Suprapubic skin (tissue), 4 donors: ENCODE measurements at regions not wholly inside any gene's neighbourhood (a gene's known extent, or its start where the extent isn't known, plus 50 kb on each side); places are given as distances from the start of the nearest gene placed in this dataset.

Experiments used
- DNase-seq, 2 donors: peaks; one replicate each; pipeline ENCODE4 v3.0.0-alpha.2; 2019; ENCODE audit warnings: low spot score in 2 of 2
- H3K27ac ChIP-seq: fragments of 200-600 bp; sonication (generic); one replicate; pipeline ENCODE4 v1.5.1; 2019
- H3K27me3 ChIP-seq: fragments of 200-600 bp; sonication (generic); one replicate; pipeline ENCODE4 v1.5.1; 2019
- H3K36me3 ChIP-seq: fragments of 200-600 bp; sonication (generic); one replicate; pipeline ENCODE4 v1.5.1; 2019
- H3K4me1 ChIP-seq: fragments of 200-600 bp; sonication (generic); one replicate; pipeline ENCODE4 v1.5.1; 2019
- H3K4me3 ChIP-seq: fragments of 200-600 bp; sonication (generic); one replicate; pipeline ENCODE4 v1.5.1; 2019; ENCODE audit warnings: mild to moderate bottlenecking
- H3K9me3 ChIP-seq: fragments of 200-600 bp; sonication (generic); one replicate; pipeline ENCODE4 v1.5.1; 2019
- CTCF ChIP-seq, 2 donors: fragments of 200-600 bp in 1 of 2; fragments of 450-650 bp in 1 of 2; sonication (generic) in 1 of 2; IDR thresholded peaks; one replicate each; pipeline ENCODE4 v1.5.1; 2016 to 2019; ENCODE audit warnings: antibody characterized with exemption in 2 of 2, mild to moderate bottlenecking in 1 of 2, moderate library complexity in 1 of 2
- EP300 ChIP-seq: sonication (generic); formaldehyde crosslinking; IDR thresholded peaks from one replicate; pipeline ENCODE4 v1.6.1; 2017; ENCODE audit warnings: antibody characterized with exemption
- POLR2A ChIP-seq, 2 donors: fragments of 450-650 bp; IDR thresholded peaks; one replicate each; pipeline ENCODE4 v1.6.1; 2017; ENCODE audit warnings: antibody characterized with exemption in 2 of 2, mild to moderate bottlenecking in 2 of 2, moderate library complexity in 2 of 2
- POLR2AphosphoS5 ChIP-seq, 3 donors: sonication (generic); formaldehyde crosslinking; IDR thresholded peaks; one replicate each; pipeline ENCODE4 v1.6.1; 2017; ENCODE audit warnings: antibody characterized with exemption in 3 of 3
- WGBS: methylation state at CpG from one replicate; pipeline ENCODE4 v1.1.5; 2018; 5-methylcytosine and 5-hydroxymethylcytosine counted together

- H3K4me3 ChIP-seq: no peak overlapping the region
- H3K27ac ChIP-seq: no peak overlapping the region
- TF ChIP-seq POLR2A (IDR thresholded peaks at IDR 0.05): no peak
- TF ChIP-seq CTCF (IDR thresholded peaks at IDR 0.05): no peak
- no peak for TF ChIP-seq EP300
- TF ChIP-seq POLR2AphosphoS5 (IDR thresholded peaks at IDR 0.05): no peak
- DNase-seq: no peak
- no peaks in the 10 kb centered on the region for H3K36me3 ChIP-seq
- WGBS: 91% methylated on average over 5 of the region's 5 CpGs
- peaks cover 24% of the 10 kb centered on the region for H3K4me1 ChIP-seq
- H3K9me3 ChIP-seq: no peaks in the 10 kb centered on the region
- H3K27me3 ChIP-seq: no peaks in the 10 kb centered on the region
Observed at GRCh38 chr3:31278532-31278931, 254.2 kb upstream of the STT3B start.

- WGBS: 81% methylated on average over 1 of the region's 1 CpG
- no peak overlapping the region for H3K27ac ChIP-seq
Observed at GRCh38 chr3:31284776-31285175, 247.9 kb upstream of the STT3B start.

GRCh38 chr3:31285833-31286486 lies 246.8 kb upstream of the STT3B start:
- no peak for DNase-seq
- WGBS: 76% methylated on average over 2 of the region's 2 CpGs
- no peaks in the 10 kb centered on the region for H3K36me3 ChIP-seq
- TF ChIP-seq POLR2AphosphoS5 (IDR thresholded peaks at IDR 0.05) (no peak), EP300 (no peak), CTCF (IDR thresholded peaks at IDR 0.05) (no peak), POLR2A (IDR thresholded peaks at IDR 0.05) (no peak)
- no peak overlapping the region for H3K27ac ChIP-seq
- no peak overlapping the region for H3K4me3 ChIP-seq
- no peaks in the 10 kb centered on the region for H3K9me3 ChIP-seq
- peaks cover 21% of the 10 kb centered on the region for H3K4me1 ChIP-seq
- H3K27me3 ChIP-seq: no peaks in the 10 kb centered on the region

More at GRCh38 chr3:31284776-31285175, 247.9 kb upstream of the STT3B start:
- no peaks in the 10 kb centered on the region for H3K27me3 ChIP-seq
- DNase-seq: no peak
- no peaks in the 10 kb centered on the region for H3K36me3 ChIP-seq
- peaks cover 19% of the 10 kb centered on the region for H3K4me1 ChIP-seq
- TF ChIP-seq POLR2A (IDR thresholded peaks at IDR 0.05) (no peak), POLR2AphosphoS5 (IDR thresholded peaks at IDR 0.05) (no peak)
- H3K4me3 ChIP-seq: no peak overlapping the region
- no peaks in the 10 kb centered on the region for H3K9me3 ChIP-seq

GRCh38 chr3:31288224-31288623 lies 244.5 kb upstream of the STT3B start:
- H3K36me3 ChIP-seq: no peaks in the 10 kb centered on the region
- no peak for TF ChIP-seq CTCF (IDR thresholded peaks at IDR 0.05)
- no peak for TF ChIP-seq POLR2AphosphoS5 (IDR thresholded peaks at IDR 0.05)
- TF ChIP-seq POLR2A (IDR thresholded peaks at IDR 0.05): no peak
- no peak for TF ChIP-seq EP300
- peaks cover 21% of the 10 kb centered on the region for H3K4me1 ChIP-seq
- WGBS: 75% methylated on average over 9 of the region's 9 CpGs
- H3K27me3 ChIP-seq: no peaks in the 10 kb centered on the region
- DNase-seq: no peak
- peak overlapping the region; percentile 10 for H3K27ac ChIP-seq
- no peaks in the 10 kb centered on the region for H3K9me3 ChIP-seq
- H3K4me3 ChIP-seq: no peak overlapping the region

- peaks cover 21% of the 10 kb centered on the region for H3K4me1 ChIP-seq
- TF ChIP-seq POLR2A (IDR thresholded peaks at IDR 0.05) (no peak), POLR2AphosphoS5 (IDR thresholded peaks at IDR 0.05) (no peak), EP300 (no peak), CTCF (IDR thresholded peaks at IDR 0.05) (no peak)
- H3K4me3 ChIP-seq: no peak overlapping the region
- H3K9me3 ChIP-seq: no peaks in the 10 kb centered on the region
- no peaks in the 10 kb centered on the region for H3K27me3 ChIP-seq
- 18% methylated on average over 8 of the region's 8 CpGs for WGBS
- DNase-seq: no peak
- peak overlapping the region; percentile 12 for H3K27ac ChIP-seq
- no peaks in the 10 kb centered on the region for H3K36me3 ChIP-seq
Observed at GRCh38 chr3:31288641-31289100, 244.1 kb upstream of the STT3B start.

GRCh38 chr3:31289584-31289983 lies 243.1 kb upstream of the STT3B start:
- H3K4me3 ChIP-seq: no peak overlapping the region
- H3K27ac ChIP-seq: peak overlapping the region; percentile 12
- DNase-seq: no peak
- no peaks in the 10 kb centered on the region for H3K27me3 ChIP-seq
- WGBS: 70% methylated on average over 4 of the region's 4 CpGs
- H3K36me3 ChIP-seq: no peaks in the 10 kb centered on the region
- H3K4me1 ChIP-seq: peaks cover 21% of the 10 kb centered on the region
- no peaks in the 10 kb centered on the region for H3K9me3 ChIP-seq
- no peak for TF ChIP-seq CTCF (IDR thresholded peaks at IDR 0.05)
- TF ChIP-seq EP300: no peak
- no peak for TF ChIP-seq POLR2A (IDR thresholded peaks at IDR 0.05)
- TF ChIP-seq POLR2AphosphoS5 (IDR thresholded peaks at IDR 0.05): no peak
